Stomach (tissue), 8 donors: ENCODE measurements at regions not wholly inside any gene's neighbourhood (a gene's known extent, or its start where the extent isn't known, plus 50 kb on each side); places are given as distances from the start of the nearest gene placed in this dataset.

ENCODE experiments used
- DNase-seq, 2 donors: peaks; one replicate each; pipeline versions ENCODE4 v3.0.0 to v3.0.0-alpha.2; 2013 to 2019
- H3K27ac ChIP-seq, 5 donors: fragments of 200-600 bp in 4 of 5; sonication (generic) in 4 of 5; one replicate each; pipeline ENCODE4 v1.5.1; 2013 to 2019; ENCODE audit warnings: mild to moderate bottlenecking in 1 of 5, moderate library complexity in 1 of 5
- H3K27me3 ChIP-seq, 3 donors: fragments of 200-600 bp; sonication (generic); one replicate each; pipeline ENCODE4 v1.5.1; 2017 to 2019; ENCODE audit warnings: mixed run types in 1 of 3
- H3K36me3 ChIP-seq, 4 donors: fragments of 200-600 bp; sonication (generic); 1 replicate in 3 of 4; 2 replicates in 1 of 4; pipeline ENCODE4 v1.5.1; 2016 to 2019
- H3K4me1 ChIP-seq, 4 donors: fragments of 200-600 bp; sonication (generic); one replicate each; pipeline ENCODE4 v1.5.1; 2016 to 2019
- H3K4me3 ChIP-seq, 4 donors: fragments of 200-600 bp; sonication (generic) in 3 of 4; one replicate each; pipeline ENCODE4 v1.5.1; 2016 to 2019; ENCODE audit warnings: mild to moderate bottlenecking in 1 of 4
- H3K9me3 ChIP-seq, 4 donors: fragments of 200-600 bp; sonication (generic); one replicate each; pipeline ENCODE4 v1.5.1; 2016 to 2019
- EP300 ChIP-seq: sonication (generic); formaldehyde crosslinking; IDR thresholded peaks from one replicate; pipeline ENCODE4 v1.6.1; 2017; ENCODE audit warnings: antibody characterized with exemption
- POLR2A ChIP-seq, 4 donors: fragments of 450-650 bp; IDR thresholded peaks; one replicate each; pipeline ENCODE4 v1.6.1; 2016; ENCODE audit warnings: antibody characterized with exemption in 4 of 4, control low read depth in 2 of 4, mild to moderate bottlenecking in 1 of 4, moderate library complexity in 1 of 4
- POLR2AphosphoS5 ChIP-seq, 3 donors: sonication (generic); formaldehyde crosslinking; IDR thresholded peaks; one replicate each; pipeline ENCODE4 v1.6.1; 2016; ENCODE audit warnings: antibody characterized with exemption in 3 of 3
- WGBS, 5 donors: extraction: QIAGEN DNeasy Blood & Tissue Kit in 3 of 5; methylation state at CpG; one replicate each; pipeline versions ENCODE4 v1.1.5 to v1.1.7; 2013 to 2018; 5-methylcytosine and 5-hydroxymethylcytosine counted together
- intact Hi-C: fragments of 100-400 bp; cut with DNase I; formaldehyde crosslinking; loops from one replicate; pipeline ENCODE4 v1.15.1; 2023; ENCODE audit warnings: low total_unique reads
- TF ChIP-seq, protein P1 (sequence below), 7 experiments: fragments of 450-650 bp in 4 of 7; fragments of 200-600 bp in 3 of 7; sonication (generic) in 3 of 7; IDR thresholded peaks; one replicate each; pipeline ENCODE4 v1.5.1; 2016 to 2019; ENCODE audit warnings: antibody characterized with exemption in 7 of 7, control low read depth in 2 of 7, mild to moderate bottlenecking in 1 of 7
- donor health status: healthy with polysubstance abuse.
- donor health status: Bipolar disorder and iron deficiency.
- donor health status: healthy.

GRCh38 chrX:39912126-39912525 is 185.6 kb downstream of the BCOR start:
- DNase-seq, result no peak
- no peaks in the 10 kb centered on the region for H3K36me3 ChIP-seq
- no peak overlapping the region for H3K4me3 ChIP-seq
- peaks cover 0 to 17% (median 4%) of the 10 kb centered on the region in 4 donors for H3K9me3 ChIP-seq
- intact Hi-C loops, result no loop called here
- no peaks in the 10 kb centered on the region for H3K27me3 ChIP-seq
- H3K27ac ChIP-seq, result no peak overlapping the region
- H3K4me1 ChIP-seq, result peaks cover 0 to 6% (median 0%) of the 10 kb centered on the region in 4 donors
- no peak for TF ChIP-seq POLR2A (IDR thresholded peaks at IDR 0.05)
- TF ChIP-seq, protein P1, sequence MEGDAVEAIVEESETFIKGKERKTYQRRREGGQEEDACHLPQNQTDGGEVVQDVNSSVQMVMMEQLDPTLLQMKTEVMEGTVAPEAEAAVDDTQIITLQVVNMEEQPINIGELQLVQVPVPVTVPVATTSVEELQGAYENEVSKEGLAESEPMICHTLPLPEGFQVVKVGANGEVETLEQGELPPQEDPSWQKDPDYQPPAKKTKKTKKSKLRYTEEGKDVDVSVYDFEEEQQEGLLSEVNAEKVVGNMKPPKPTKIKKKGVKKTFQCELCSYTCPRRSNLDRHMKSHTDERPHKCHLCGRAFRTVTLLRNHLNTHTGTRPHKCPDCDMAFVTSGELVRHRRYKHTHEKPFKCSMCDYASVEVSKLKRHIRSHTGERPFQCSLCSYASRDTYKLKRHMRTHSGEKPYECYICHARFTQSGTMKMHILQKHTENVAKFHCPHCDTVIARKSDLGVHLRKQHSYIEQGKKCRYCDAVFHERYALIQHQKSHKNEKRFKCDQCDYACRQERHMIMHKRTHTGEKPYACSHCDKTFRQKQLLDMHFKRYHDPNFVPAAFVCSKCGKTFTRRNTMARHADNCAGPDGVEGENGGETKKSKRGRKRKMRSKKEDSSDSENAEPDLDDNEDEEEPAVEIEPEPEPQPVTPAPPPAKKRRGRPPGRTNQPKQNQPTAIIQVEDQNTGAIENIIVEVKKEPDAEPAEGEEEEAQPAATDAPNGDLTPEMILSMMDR (IDR thresholded peaks at IDR 0.05), result no peak
- TF ChIP-seq POLR2AphosphoS5 (IDR thresholded peaks at IDR 0.05), result no peak
- 83 to 92% (median 89%) methylated on average over 7 of the region's 7 CpGs; no CpG with 5 or more reads in 1 of the 5 donors for WGBS, 5 donors

DNA sequence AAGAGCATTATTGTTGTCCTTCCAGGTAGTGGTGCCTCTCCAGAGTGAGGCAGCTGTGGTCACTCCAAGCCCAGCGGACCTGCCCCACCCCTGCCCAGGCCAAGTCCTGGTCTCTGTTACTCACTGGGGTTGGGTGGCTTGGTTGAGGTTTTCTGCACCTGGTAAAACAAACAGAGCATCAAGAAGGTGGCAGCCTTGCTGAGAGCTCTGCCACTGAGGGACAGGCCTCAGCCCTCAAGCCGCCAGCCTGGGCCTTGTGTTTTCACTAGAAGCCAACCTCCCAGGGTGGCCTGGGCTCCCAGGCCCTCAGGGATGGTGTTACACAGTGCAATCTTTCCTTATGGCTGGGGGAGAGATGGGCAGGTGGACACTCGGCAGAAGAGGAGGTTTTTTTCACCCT is 182.7 kb downstream of the BCOR start:
- Histone ChIP-seq H3K36me3 (no peaks in the 10 kb centered on the region), H3K4me3 (no peak overlapping the region), H3K9me3 (peaks cover 0 to 20% (median 4%) of the 10 kb centered on the region in 4 donors), H3K27ac (no peak overlapping the region), H3K27me3 (no peaks in the 10 kb centered on the region), H3K4me1 (no peaks in the 10 kb centered on the region)
- 73 to 100% (median 88%) methylated on average over 1 to 3 of the region's 3 CpGs for WGBS, 5 donors
- intact Hi-C loops, result no loop called here
- no peak for DNase-seq
- TF ChIP-seq POLR2AphosphoS5 (IDR thresholded peaks at IDR 0.05), result no peak
- TF ChIP-seq, protein P1 (IDR thresholded peaks at IDR 0.05), result no peak
- TF ChIP-seq POLR2A (IDR thresholded peaks at IDR 0.05), result no peak
- TF ChIP-seq EP300, result no peak

DNA sequence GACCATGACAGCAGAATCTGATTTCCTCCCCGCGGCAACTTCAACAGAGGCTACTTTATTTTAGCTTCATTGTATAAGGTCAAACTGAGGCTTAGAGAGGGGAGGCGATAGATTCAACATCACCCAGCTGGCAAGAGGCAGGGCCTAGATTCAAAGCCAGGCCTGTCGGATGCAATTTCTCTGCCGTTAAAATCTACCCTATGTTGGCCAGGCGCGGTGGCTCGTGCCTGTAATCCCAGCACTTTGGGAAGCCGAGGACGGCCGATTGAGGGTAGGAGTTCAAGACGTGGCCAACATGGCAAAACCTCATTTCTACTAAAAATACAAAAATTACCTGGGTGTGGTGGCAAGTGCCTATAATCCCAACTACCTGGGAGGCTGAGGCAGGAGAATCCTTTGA is 182.2 kb downstream of the BCOR start:
- intact Hi-C loops, result no loop called here
- TF ChIP-seq, protein P1 (IDR thresholded peaks at IDR 0.05), result no peak
- TF ChIP-seq POLR2AphosphoS5 (IDR thresholded peaks at IDR 0.05), result no peak
- TF ChIP-seq EP300, result no peak
- TF ChIP-seq POLR2A (IDR thresholded peaks at IDR 0.05), result no peak
- Histone ChIP-seq H3K9me3 (peaks cover 0 to 20% (median 4%) of the 10 kb centered on the region in 4 donors), H3K4me3 (no peak overlapping the region), H3K4me1 (no peaks in the 10 kb centered on the region), H3K27me3 (no peaks in the 10 kb centered on the region), H3K36me3 (no peaks in the 10 kb centered on the region), H3K27ac (no peak overlapping the region)
- 85 to 96% (median 92%) methylated on average over 12 of the region's 12 CpGs for WGBS, 5 donors
- no peak for DNase-seq

- no peak overlapping the region for H3K4me3 ChIP-seq
- H3K27ac ChIP-seq, result no peak overlapping the region
- no peaks in the 10 kb centered on the region for H3K4me1 ChIP-seq
- DNase-seq, result no peak
- no peaks in the 10 kb centered on the region for H3K36me3 ChIP-seq
- WGBS, 5 donors, result 81 to 91% (median 84%) methylated on average over 2 of the region's 2 CpGs
- intact Hi-C loops, result no loop called here
- H3K9me3 ChIP-seq, result peaks cover 0 to 6% (median 0%) of the 10 kb centered on the region in 4 donors
- H3K27me3 ChIP-seq, result no peaks in the 10 kb centered on the region
- TF ChIP-seq POLR2AphosphoS5 (IDR thresholded peaks at IDR 0.05) (no peak), EP300 (no peak), POLR2A (IDR thresholded peaks at IDR 0.05) (no peak)
- TF ChIP-seq, protein P1 (IDR thresholded peaks at IDR 0.05), result no peak
These were observed 175.9 kb downstream of the BCOR start for GRCh38 chrX:39921838-39922237.
